Mucosa of rectum (tissue), 2 donors: ENCODE measurements at regions not wholly inside any gene's neighbourhood (a gene's known extent, or its start where the extent isn't known, plus 50 kb on each side); places are given as distances from the start of the nearest gene placed in this dataset.

ENCODE experiments used
- H3K27ac ChIP-seq, 2 donors: one replicate each; pipeline ENCODE4 v1.7.0; 2013; ENCODE audit warnings: inconsistent platforms in 2 of 2, low read depth in 2 of 2, low read length in 2 of 2
- H3K27me3 ChIP-seq, 2 donors: one replicate each; pipeline ENCODE4 v1.7.0; 2013; ENCODE audit warnings: low read length in 2 of 2; ENCODE audit not compliant: control insufficient read depth in 2 of 2, insufficient read depth in 2 of 2
- H3K36me3 ChIP-seq, 2 donors: one replicate each; pipeline ENCODE4 v1.7.0; 2013; ENCODE audit warnings: low read length in 2 of 2; ENCODE audit not compliant: control insufficient read depth in 2 of 2, insufficient read depth in 2 of 2
- H3K4me1 ChIP-seq, 2 donors: one replicate each; pipeline ENCODE4 v1.7.0; 2013; ENCODE audit warnings: low read length in 2 of 2, mild to moderate bottlenecking in 1 of 2; ENCODE audit not compliant: control insufficient read depth in 2 of 2, insufficient read depth in 2 of 2
- H3K4me3 ChIP-seq, 2 donors: one replicate each; pipeline ENCODE4 v1.7.0; 2013; ENCODE audit warnings: low read length in 2 of 2
- H3K9ac ChIP-seq, 2 donors: one replicate each; pipeline ENCODE4 v1.7.0; 2013; ENCODE audit warnings: low read length in 2 of 2, low read depth in 1 of 2, mild to moderate bottlenecking in 1 of 2
- H3K9me3 ChIP-seq, 2 donors: one replicate each; pipeline ENCODE4 v1.7.0; 2013; ENCODE audit warnings: low read length in 2 of 2; ENCODE audit not compliant: control insufficient read depth in 2 of 2
- donor health status: healthy.
- donor health status: Normal muscosa, but diverticular disease.

DNA sequence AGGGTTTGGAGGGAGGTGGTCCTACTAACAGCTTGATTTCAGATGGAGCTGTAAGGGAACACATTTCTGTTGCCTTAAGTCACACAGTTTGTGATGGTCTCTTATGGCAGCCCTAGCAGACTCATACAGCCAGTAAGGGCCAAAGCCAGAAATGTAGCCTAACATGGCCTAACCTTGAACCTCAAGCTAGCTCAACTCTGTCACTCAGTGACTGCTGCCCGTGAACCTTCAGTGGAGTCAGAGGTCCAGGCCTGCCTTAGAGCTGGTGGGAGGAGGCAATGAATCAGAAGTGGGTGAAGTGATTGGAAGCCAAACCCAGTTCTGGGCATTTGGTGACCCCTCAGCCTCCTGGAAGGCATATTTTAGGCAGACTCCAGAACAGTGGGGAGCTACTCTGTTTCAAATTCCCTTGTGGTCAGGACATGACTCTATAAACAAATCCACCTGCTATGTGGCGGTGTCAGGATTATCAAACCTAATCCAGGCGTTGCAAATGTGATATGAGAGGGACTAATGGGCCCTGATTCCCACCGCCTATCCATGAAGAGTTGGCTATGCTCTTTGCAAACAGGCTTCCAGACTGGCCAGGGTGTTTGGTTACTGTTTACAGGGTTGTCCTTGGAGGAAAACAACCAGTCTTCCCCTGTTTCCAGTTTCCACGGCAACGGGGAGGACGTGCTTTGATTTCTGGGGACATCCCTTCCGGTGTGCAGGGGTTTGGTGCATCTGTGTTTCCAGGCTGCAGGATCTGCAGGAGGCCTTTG is 105.9 kb upstream of the AGBL1 start:
- Histone ChIP-seq H3K9ac (no peak overlapping the region), H3K4me3 (no peak overlapping the region), H3K9me3 (no peaks in the 10 kb centered on the region), H3K36me3 (no peaks in the 10 kb centered on the region), H3K27ac (no peak overlapping the region), H3K27me3 (no peaks in the 10 kb centered on the region), H3K4me1 (no peaks in the 10 kb centered on the region)

DNA sequence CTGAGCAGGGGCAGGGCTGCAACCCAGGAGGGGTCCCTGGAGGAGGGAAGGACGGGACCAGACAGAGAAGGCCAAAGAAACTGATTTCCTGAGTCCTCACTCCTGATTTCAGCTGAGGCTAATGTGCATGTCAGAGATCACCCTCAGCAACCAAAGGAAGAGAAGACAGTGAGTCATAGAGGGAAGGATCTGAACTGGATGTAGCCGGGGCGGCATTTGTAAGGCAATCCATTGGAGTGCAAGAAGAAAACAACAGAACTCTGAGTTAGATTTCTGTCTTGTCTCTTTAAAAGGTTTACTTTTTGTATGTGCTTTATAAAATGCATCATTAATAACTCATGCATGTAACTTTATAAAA is 105.3 kb upstream of the AGBL1 start:
- no peak overlapping the region for H3K9ac ChIP-seq
- H3K4me3 ChIP-seq, result no peak overlapping the region
- H3K27me3 ChIP-seq, result no peaks in the 10 kb centered on the region
- H3K36me3 ChIP-seq, result no peaks in the 10 kb centered on the region
- no peaks in the 10 kb centered on the region for H3K4me1 ChIP-seq
- no peaks in the 10 kb centered on the region for H3K9me3 ChIP-seq
- no peak overlapping the region for H3K27ac ChIP-seq

DNA sequence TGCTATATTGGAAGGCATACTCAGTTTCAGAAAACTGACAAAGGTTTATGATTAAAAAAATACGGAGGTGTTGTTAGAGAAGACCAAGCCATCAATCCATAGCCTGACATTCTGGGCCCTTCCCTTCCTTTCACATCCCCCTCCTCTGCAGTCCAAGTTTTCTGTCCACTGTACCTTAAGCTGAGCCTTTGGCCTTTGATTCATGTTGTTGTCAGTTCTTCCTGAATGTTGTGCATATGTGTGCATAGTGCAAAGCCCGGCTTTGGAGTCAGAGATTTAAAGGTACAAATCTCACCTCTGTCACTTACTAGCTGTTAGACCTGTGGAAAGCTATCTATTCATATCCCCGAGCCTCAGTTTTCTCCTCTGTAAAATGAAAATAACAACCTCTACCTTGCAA is 104.9 kb upstream of the AGBL1 start:
- no peaks in the 10 kb centered on the region for H3K27me3 ChIP-seq
- no peak overlapping the region for H3K4me3 ChIP-seq
- no peak overlapping the region for H3K27ac ChIP-seq

DNA sequence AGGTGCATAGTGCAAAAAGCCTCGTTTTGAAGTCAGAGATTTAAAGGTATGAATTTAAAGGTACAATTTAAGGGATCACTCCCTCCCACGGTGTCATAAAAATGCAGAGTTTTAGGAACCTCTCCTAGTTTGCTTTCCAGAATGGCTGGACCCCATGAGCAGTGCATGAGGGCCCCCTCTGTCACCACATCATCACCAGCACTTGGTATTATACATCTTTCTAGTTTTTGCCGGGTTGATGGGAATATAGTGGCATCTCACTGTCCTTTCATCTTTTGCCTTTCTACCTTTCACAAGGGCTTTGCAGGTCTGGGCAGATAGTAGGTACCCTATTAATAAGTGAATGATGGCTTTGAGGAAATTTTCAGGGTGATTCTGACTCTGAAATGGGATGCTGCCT is 103.6 kb upstream of the AGBL1 start:
- H3K36me3 ChIP-seq, result no peaks in the 10 kb centered on the region
- no peaks in the 10 kb centered on the region for H3K9me3 ChIP-seq
- H3K4me1 ChIP-seq, result no peaks in the 10 kb centered on the region
- H3K4me3 ChIP-seq, result no peak overlapping the region
- no peak overlapping the region for H3K27ac ChIP-seq
- H3K27me3 ChIP-seq, result no peaks in the 10 kb centered on the region
- H3K9ac ChIP-seq, result no peak overlapping the region

More for the DNA sequence above, 104.9 kb upstream of the AGBL1 start:
- Histone ChIP-seq H3K9ac (no peak overlapping the region), H3K4me1 (no peaks in the 10 kb centered on the region), H3K9me3 (no peaks in the 10 kb centered on the region), H3K36me3 (no peaks in the 10 kb centered on the region)

DNA sequence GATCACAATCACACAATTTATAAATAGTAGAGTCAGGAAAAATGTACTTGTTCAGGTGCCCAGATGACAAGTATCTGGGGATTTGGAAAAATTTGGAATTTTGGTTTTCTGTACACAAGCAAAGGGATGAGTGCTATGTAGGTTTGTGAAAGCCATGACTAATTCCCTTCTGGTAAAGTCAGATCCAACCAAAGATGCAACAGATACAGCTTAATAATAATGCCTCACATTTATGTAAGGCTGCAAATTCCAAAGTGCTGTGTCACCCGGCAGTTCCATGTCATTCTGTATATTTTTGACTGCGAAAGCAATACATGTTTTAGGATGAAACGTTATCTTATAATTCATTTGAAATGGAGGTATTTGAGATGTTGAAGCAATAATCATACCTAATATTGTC is 102.7 kb upstream of the AGBL1 start:
- Histone ChIP-seq H3K4me3 (no peak overlapping the region), H3K36me3 (no peaks in the 10 kb centered on the region), H3K27ac (no peak overlapping the region), H3K4me1 (no peaks in the 10 kb centered on the region), H3K9me3 (no peaks in the 10 kb centered on the region), H3K27me3 (no peaks in the 10 kb centered on the region), H3K9ac (no peak overlapping the region)

DNA sequence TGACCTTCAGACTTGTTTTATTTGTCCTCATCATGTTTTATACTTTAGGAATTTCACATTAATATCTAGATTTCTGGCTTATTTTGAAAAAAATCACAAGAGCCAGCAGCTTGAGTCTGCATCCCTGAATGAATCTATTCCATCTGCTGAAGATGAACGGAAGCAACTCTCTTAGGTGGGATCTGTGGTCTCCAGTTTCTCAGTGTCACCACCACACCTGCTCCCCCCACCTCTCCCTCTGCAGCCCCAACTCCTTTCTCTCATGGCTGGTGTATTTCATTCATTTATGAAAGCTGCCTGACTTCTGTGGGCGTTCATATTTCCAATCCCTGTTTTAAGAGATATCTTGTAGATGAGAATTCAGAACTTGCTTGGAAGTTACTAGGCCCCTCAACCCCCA is 102.1 kb upstream of the AGBL1 start:
- Histone ChIP-seq H3K9me3 (no peaks in the 10 kb centered on the region), H3K36me3 (no peaks in the 10 kb centered on the region), H3K27me3 (no peaks in the 10 kb centered on the region), H3K4me1 (no peaks in the 10 kb centered on the region), H3K4me3 (no peak overlapping the region), H3K9ac (no peak overlapping the region), H3K27ac (no peak overlapping the region)

DNA sequence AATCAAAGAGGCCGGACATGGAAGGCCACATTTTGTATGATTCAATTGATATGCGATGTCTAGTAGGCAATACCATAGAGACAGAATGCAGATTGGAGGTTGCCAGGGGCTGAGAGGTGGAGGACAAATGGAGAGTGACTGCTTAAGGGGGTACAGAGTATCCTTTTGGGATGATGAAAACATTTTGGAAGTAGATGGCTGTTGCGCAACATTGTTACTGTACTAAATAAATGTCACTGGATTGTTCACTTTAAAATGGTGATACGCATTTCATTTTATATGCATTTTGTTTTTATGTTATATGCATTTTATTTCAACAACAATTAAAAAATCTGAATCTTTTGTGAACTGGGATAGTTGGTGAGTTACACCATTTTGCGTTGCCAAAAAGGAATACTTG is 99.7 kb upstream of the AGBL1 start:
- no peaks in the 10 kb centered on the region for H3K4me1 ChIP-seq
- no peak overlapping the region for H3K4me3 ChIP-seq
- no peak overlapping the region for H3K9ac ChIP-seq
- H3K36me3 ChIP-seq, result no peaks in the 10 kb centered on the region
- H3K9me3 ChIP-seq, result no peaks in the 10 kb centered on the region
- no peak overlapping the region for H3K27ac ChIP-seq
- H3K27me3 ChIP-seq, result no peaks in the 10 kb centered on the region

DNA sequence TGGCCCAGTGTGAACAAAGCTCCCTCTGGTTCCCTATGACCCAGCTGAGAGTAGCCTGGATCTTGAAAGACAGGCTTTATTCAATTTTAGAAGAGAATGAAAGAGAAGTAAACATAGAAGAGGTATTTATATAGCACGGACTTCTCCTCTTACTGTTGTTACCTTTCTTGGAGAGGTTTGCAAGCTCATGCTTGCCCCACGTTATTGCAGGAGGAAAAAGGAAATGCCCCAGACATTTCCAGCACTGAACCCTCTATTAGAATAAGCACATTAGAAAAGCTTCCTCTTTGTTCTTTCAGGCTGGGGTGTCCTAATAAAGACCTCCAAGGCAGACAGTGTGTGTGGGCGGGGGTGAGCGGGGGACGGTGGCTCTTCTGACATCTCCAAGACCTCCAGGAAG is 98.7 kb upstream of the AGBL1 start:
- no peak overlapping the region for H3K4me3 ChIP-seq
- H3K27me3 ChIP-seq, result no peaks in the 10 kb centered on the region
- H3K9me3 ChIP-seq, result no peaks in the 10 kb centered on the region
- no peak overlapping the region for H3K9ac ChIP-seq
- H3K36me3 ChIP-seq, result no peaks in the 10 kb centered on the region
- H3K27ac ChIP-seq, result no peak overlapping the region
- no peaks in the 10 kb centered on the region for H3K4me1 ChIP-seq

DNA sequence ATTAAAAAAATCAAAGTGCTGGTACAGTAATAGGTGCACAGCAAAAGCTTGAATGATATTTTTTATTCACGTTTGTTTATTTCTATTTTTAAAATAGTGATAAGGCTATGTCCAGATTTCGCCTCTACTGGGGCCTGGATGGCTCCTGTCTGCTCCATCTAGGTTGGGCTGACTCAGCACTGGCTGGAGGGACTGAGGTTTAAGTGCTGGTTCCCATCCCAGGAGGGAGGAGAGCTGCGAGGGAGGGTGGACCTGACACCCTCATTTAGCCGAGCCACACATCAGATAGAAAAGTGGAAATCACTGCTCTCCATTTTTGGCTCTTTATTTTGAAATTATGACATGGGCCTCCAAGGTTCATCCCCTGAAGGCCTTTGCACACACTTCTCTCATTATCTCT is 95.4 kb upstream of the AGBL1 start:
- Histone ChIP-seq H3K36me3 (no peaks in the 10 kb centered on the region), H3K9ac (no peak overlapping the region), H3K27me3 (no peaks in the 10 kb centered on the region), H3K4me1 (no peaks in the 10 kb centered on the region), H3K4me3 (no peak overlapping the region), H3K27ac (no peak overlapping the region), H3K9me3 (no peaks in the 10 kb centered on the region)

DNA sequence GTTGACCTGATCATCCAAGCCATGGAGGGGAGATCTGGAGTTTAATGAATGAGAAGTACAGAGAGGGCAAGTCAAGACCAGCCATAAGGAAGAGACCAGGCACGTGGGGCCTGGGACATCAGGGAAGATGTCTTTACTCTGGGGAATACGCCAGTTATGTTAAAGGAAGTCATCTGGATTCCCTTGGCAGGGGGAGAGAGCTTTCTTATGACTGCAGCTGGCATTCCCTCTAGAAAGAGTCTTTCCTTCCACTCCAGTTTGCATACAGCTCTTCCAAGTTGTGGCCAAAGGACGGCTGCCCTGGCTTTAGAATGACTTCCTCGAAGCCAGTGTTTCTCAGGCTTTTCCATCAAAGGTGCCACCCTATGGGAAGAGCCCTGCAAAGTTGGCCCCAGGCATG is 93.6 kb upstream of the AGBL1 start:
- peaks cover 0 to 2% of the 10 kb centered on the region in 2 donors for H3K9me3 ChIP-seq
- no peak overlapping the region for H3K27ac ChIP-seq
- H3K27me3 ChIP-seq, result no peaks in the 10 kb centered on the region
- H3K4me1 ChIP-seq, result no peaks in the 10 kb centered on the region
- H3K4me3 ChIP-seq, result no peak overlapping the region
- no peaks in the 10 kb centered on the region for H3K36me3 ChIP-seq
- no peak overlapping the region for H3K9ac ChIP-seq

DNA sequence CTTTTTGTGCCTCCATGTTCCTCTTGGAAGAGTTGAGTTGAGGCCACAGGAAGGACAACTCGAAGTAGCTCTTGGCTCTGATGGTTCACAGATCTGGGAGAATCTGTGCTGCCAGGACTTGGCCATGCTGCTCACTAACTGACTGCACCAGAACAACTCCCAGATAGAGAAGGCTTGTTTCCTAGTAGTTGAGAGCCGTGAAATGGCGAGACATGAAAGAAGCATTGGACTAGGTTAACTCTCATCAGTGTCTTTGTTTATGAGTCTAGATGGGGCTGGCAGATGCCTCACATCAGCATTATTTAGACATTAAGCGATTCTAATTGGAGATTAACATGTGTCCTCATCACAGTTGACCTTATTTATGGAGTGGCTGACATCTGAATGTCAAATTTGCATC is 92.9 kb upstream of the AGBL1 start:
- no peak overlapping the region for H3K4me3 ChIP-seq
- peaks cover 0 to 2% of the 10 kb centered on the region in 2 donors for H3K9me3 ChIP-seq
- no peak overlapping the region for H3K27ac ChIP-seq
- no peaks in the 10 kb centered on the region for H3K36me3 ChIP-seq
- no peaks in the 10 kb centered on the region for H3K4me1 ChIP-seq
- H3K9ac ChIP-seq, result no peak overlapping the region
- no peaks in the 10 kb centered on the region for H3K27me3 ChIP-seq
